GM23248 (cell line): ENCODE measurements at regions not wholly inside any gene's neighbourhood (a gene's known extent, or its start where the extent isn't known, plus 50 kb on each side); places are given as distances from the start of the nearest gene placed in this dataset.
A peak's percentile ranks its signal among the peaks of the same experiment; 100 is the strongest.
"Not testable (repeated sequence)": the region's sequence is repeated elsewhere in the genome, so short reads cannot be mapped to it uniquely, and the experiment has no call there.

Source experiments
- DNase-seq: peaks from one replicate; pipeline ENCODE4 v3.0.0-alpha.2; 2015
- H2AFZ ChIP-seq: fragments of 200-600 bp; sonication (generic); 2 replicates; pipeline ENCODE4 v1.6.1; 2016; ENCODE audit warnings: antibody characterized with exemption
- H3F3A ChIP-seq: fragments of 200-600 bp; sonication (generic); 2 replicates; pipeline ENCODE4 v1.6.1; 2016; ENCODE audit warnings: mild to moderate bottlenecking, antibody characterized with exemption, mixed run types; ENCODE audit not compliant: insufficient read depth
- H3K27ac ChIP-seq: fragments of 200-600 bp; sonication (generic); 2 replicates; pipeline ENCODE4 v1.5.1; 2016; ENCODE audit warnings: mild to moderate bottlenecking
- H3K27me3 ChIP-seq: fragments of 200-600 bp; sonication (generic); replicated peaks from 2 replicates; pipeline ENCODE4 v1.6.1; 2016; ENCODE audit warnings: mild to moderate bottlenecking; ENCODE audit not compliant: insufficient read depth
- H3K36me3 ChIP-seq: fragments of 200-600 bp; sonication (generic); 2 replicates; pipeline ENCODE4 v1.6.1; 2016; ENCODE audit warnings: low read depth, mild to moderate bottlenecking
- H3K4me1 ChIP-seq: fragments of 200-600 bp; sonication (generic); 2 replicates; pipeline ENCODE4 v1.6.1; 2016; ENCODE audit warnings: mild to moderate bottlenecking; ENCODE audit not compliant: insufficient read depth
- H3K4me2 ChIP-seq: fragments of 200-600 bp; sonication (generic); one replicate; pipeline ENCODE4 v1.6.1; 2016; ENCODE audit warnings: mild to moderate bottlenecking; ENCODE audit not compliant: unreplicated experiment
- H3K4me3 ChIP-seq: fragments of 200-600 bp; sonication (generic); 2 replicates; pipeline ENCODE4 v1.5.1; 2016; ENCODE audit warnings: mild to moderate bottlenecking
- H3K79me2 ChIP-seq: fragments of 200-600 bp; sonication (generic); 2 replicates; pipeline ENCODE4 v1.6.1; 2016; ENCODE audit warnings: mild to moderate bottlenecking; ENCODE audit not compliant: insufficient read depth
- H3K9ac ChIP-seq: fragments of 200-600 bp; sonication (generic); 2 replicates; pipeline ENCODE4 v1.6.1; 2016; ENCODE audit warnings: mild to moderate bottlenecking
- H3K9me2 ChIP-seq: fragments of 200-600 bp; sonication (generic); 2 replicates; pipeline ENCODE4 v1.6.1; 2016; ENCODE audit warnings: mixed run types, mild to moderate bottlenecking, moderate library complexity; ENCODE audit not compliant: insufficient read depth
- H3K9me3 ChIP-seq: fragments of 200-600 bp; sonication (generic); one replicate; pipeline ENCODE4 v1.6.1; 2017; ENCODE audit warnings: low read depth
- H4K20me1 ChIP-seq: fragments of 200-600 bp; sonication (generic); 2 replicates; pipeline ENCODE4 v1.6.0; 2016; ENCODE audit not compliant: insufficient read depth
- EZH2 ChIP-seq: fragments of 200-600 bp; sonication (generic); IDR thresholded peaks from 2 replicates; pipeline ENCODE4 v1.6.1; 2018; ENCODE audit warnings: antibody characterized with exemption, mild to moderate bottlenecking; ENCODE audit not compliant: insufficient read depth, poor library complexity, severe bottlenecking
- EZH2phosphoT487 ChIP-seq: fragments of 200-600 bp; sonication (generic); IDR thresholded peaks from 2 replicates; pipeline ENCODE4 v1.6.1; 2018; ENCODE audit warnings: antibody characterized with exemption, moderate library complexity, mild to moderate bottlenecking, low read depth; ENCODE audit not compliant: insufficient read depth
- WGBS, 2 experiments: methylation state at CpG; one replicate each; pipeline ENCODE4 v1.1.6; 2015 to 2017; ENCODE audit warnings: low lambda C conversion rate in 2 of 2, low coverage in 1 of 2; ENCODE audit errors: missing lambda C conversion rate in 2 of 2; 5-methylcytosine and 5-hydroxymethylcytosine counted together
- in situ Hi-C: fragments of 300-500 bp; cut with MboI; formaldehyde crosslinking; loops from 2 replicates; pipeline ENCODE4 v1.15.0; 2020

GRCh38 chr3:184497804-184498203 lies 63.8 kb upstream of the EPHB3 start:
- Histone ChIP-seq H3K27ac (no peak overlapping the region), H2AFZ (no peak overlapping the region), H4K20me1 (no peaks in the 10 kb centered on the region), H3K79me2 (no peaks in the 10 kb centered on the region), H3K4me2 (no peak overlapping the region), H3K9me2 (no peaks in the 10 kb centered on the region), H3K9me3 (no peaks in the 10 kb centered on the region), H3K4me3 (no peak overlapping the region), H3K4me1 (peaks cover 4% of the 10 kb centered on the region; the same call in 1 of the 2 replicates), H3K36me3 (no peaks in the 10 kb centered on the region), H3F3A (no peaks in the 10 kb centered on the region), H3K27me3 (peaks cover 28% of the 10 kb centered on the region), H3K9ac (no peak overlapping the region)
- DNase-seq = peak; percentile 49
- in situ Hi-C loops = no loop called here
- TF ChIP-seq EZH2 (no peak), EZH2phosphoT487 (no peak)
- WGBS, 2 experiments = 44 to 48% methylated on average over 2 of the region's 2 CpGs

GRCh38 chr3:184498986-184499606 lies 62.5 kb upstream of the EPHB3 start:
- TF ChIP-seq EZH2phosphoT487 (no peak), EZH2 (no peak)
- Histone ChIP-seq H3K27me3 (peaks cover 16% of the 10 kb centered on the region), H3F3A (no peaks in the 10 kb centered on the region), H3K4me1 (peaks cover 4% of the 10 kb centered on the region; the same call in 1 of the 2 replicates), H3K4me3 (no peak overlapping the region), H2AFZ (no peak overlapping the region), H4K20me1 (no peaks in the 10 kb centered on the region), H3K9me3 (no peaks in the 10 kb centered on the region), H3K27ac (no peak overlapping the region), H3K9me2 (no peaks in the 10 kb centered on the region), H3K79me2 (no peaks in the 10 kb centered on the region), H3K36me3 (no peaks in the 10 kb centered on the region), H3K9ac (no peak overlapping the region), H3K4me2 (no peak overlapping the region)
- no peak for DNase-seq
- in situ Hi-C loops = no loop called here
- WGBS, 2 experiments = 69 to 70% methylated on average over 12 of the region's 12 CpGs

GRCh38 chr3:184500344-184500923 lies 61.2 kb upstream of the EPHB3 start:
- Histone ChIP-seq H3K27ac (no peak overlapping the region), H3K9me3 (no peaks in the 10 kb centered on the region), H3K36me3 (no peaks in the 10 kb centered on the region), H2AFZ (no peak overlapping the region), H3K27me3 (peaks cover 7% of the 10 kb centered on the region), H3K9ac (no peak overlapping the region), H3K4me1 (peaks cover 11% of the 10 kb centered on the region), H3K4me2 (no peak overlapping the region), H4K20me1 (no peaks in the 10 kb centered on the region), H3K9me2 (no peaks in the 10 kb centered on the region), H3F3A (peaks cover 3% of the 10 kb centered on the region; the same call in 1 of the 2 replicates), H3K4me3 (no peak overlapping the region), H3K79me2 (no peaks in the 10 kb centered on the region)
- no peak for DNase-seq
- 18 to 39% methylated on average over 9 to 12 of the region's 12 CpGs for WGBS, 2 experiments
- TF ChIP-seq EZH2phosphoT487 (no peak), EZH2 (no peak)
- in situ Hi-C loops = no loop called here

GRCh38 chr3:184502123-184502667 lies 59.4 kb upstream of the EPHB3 start:
- Histone ChIP-seq H3K4me2 (no peak overlapping the region), H3K79me2 (no peaks in the 10 kb centered on the region), H3K27me3 (peaks cover 7% of the 10 kb centered on the region), H4K20me1 (no peaks in the 10 kb centered on the region), H3K27ac (no peak overlapping the region), H2AFZ (no peak overlapping the region), H3K9me3 (no peaks in the 10 kb centered on the region), H3K9me2 (no peaks in the 10 kb centered on the region), H3K4me1 (peaks cover 24% of the 10 kb centered on the region), H3K36me3 (no peaks in the 10 kb centered on the region), H3K9ac (no peak overlapping the region), H3K4me3 (no peak overlapping the region), H3F3A (peaks cover 20% of the 10 kb centered on the region)
- no peak for TF ChIP-seq EZH2phosphoT487
- no peak for TF ChIP-seq EZH2
- in situ Hi-C loops = no loop called here
- no peak for DNase-seq
- 82 to 87% methylated on average over 4 of the region's 4 CpGs for WGBS, 2 experiments

GRCh38 chr3:184502841-184503240 lies 58.7 kb upstream of the EPHB3 start:
- H3K36me3 ChIP-seq, H3K27ac ChIP-seq, H3K4me3 ChIP-seq, H3K79me2 ChIP-seq, H4K20me1 ChIP-seq, in situ Hi-C loops, H3K9ac ChIP-seq, H3K9me2 ChIP-seq, DNase-seq, H2AFZ ChIP-seq, H3K4me2 ChIP-seq, H3K9me3 ChIP-seq, H3K27me3 ChIP-seq: not testable (repeated sequence)
- 54 to 57% methylated on average over 6 of the region's 6 CpGs for WGBS, 2 experiments
- H3K4me1 ChIP-seq = peaks cover 21% of the 10 kb centered on the region
- H3F3A ChIP-seq = peaks cover 20% of the 10 kb centered on the region
